HG03025 (cell line): ENCODE measurements at regions not wholly inside any gene's neighbourhood (a gene's known extent, or its start where the extent isn't known, plus 50 kb on each side); places are given as distances from the start of the nearest gene placed in this dataset.
A peak's percentile ranks its signal among the peaks of the same experiment; 100 is the strongest.
"Not testable (repeated sequence)": the region's sequence is repeated elsewhere in the genome, so short reads cannot be mapped to it uniquely, and the experiment has no call there.

Source experiments
- ATAC-seq: cut with Tn5 transposase; IDR thresholded peaks from one replicate; pipeline ENCODE4 v1.9.1; 2021; ENCODE audit warnings: mild to moderate bottlenecking, moderate library complexity; ENCODE audit not compliant: unreplicated experiment, low FRiP score

GRCh38 chr6:74451953-74452352 lies 753.9 kb downstream of the COL12A1 start:
- ATAC-seq = no peak

GRCh38 chr6:74448850-74449249 lies 752.8 kb downstream of the CD109 start:
- ATAC-seq = no peak

GRCh38 chr6:74447013-74447412 lies 751.0 kb downstream of the CD109 start:
- ATAC-seq = no peak

- no peak for ATAC-seq
These were observed 743.3 kb downstream of the CD109 start for GRCh38 chr6:74439123-74439811.

- ATAC-seq = not testable (repeated sequence)
These were observed 742.4 kb downstream of the CD109 start for GRCh38 chr6:74438395-74438794.

- no peak for ATAC-seq
These were observed 738.2 kb downstream of the CD109 start for GRCh38 chr6:74434171-74434570.

GRCh38 chr6:74431873-74432580 lies 736.0 kb downstream of the CD109 start:
- ATAC-seq = no peak

GRCh38 chr6:74420221-74420620 lies 724.2 kb downstream of the CD109 start:
- no peak for ATAC-seq

GRCh38 chr6:74415056-74415455 lies 719.1 kb downstream of the CD109 start:
- no peak for ATAC-seq

GRCh38 chr6:74410630-74411029 lies 714.6 kb downstream of the CD109 start:
- no peak for ATAC-seq

GRCh38 chr6:74409447-74409846 lies 713.4 kb downstream of the CD109 start:
- ATAC-seq = peak; percentile 63

GRCh38 chr6:74408844-74409243 lies 712.8 kb downstream of the CD109 start:
- no peak for ATAC-seq

- no peak for ATAC-seq
These were observed 708.4 kb downstream of the CD109 start for GRCh38 chr6:74404366-74404765.

GRCh38 chr6:74402781-74403180 lies 706.8 kb downstream of the CD109 start:
- no peak for ATAC-seq

- ATAC-seq = not testable (repeated sequence)
These were observed 682.4 kb downstream of the CD109 start for GRCh38 chr6:74378437-74378836.

GRCh38 chr6:74369556-74369993 lies 673.6 kb downstream of the CD109 start:
- no peak for ATAC-seq

- ATAC-seq = no peak
These were observed 672.7 kb downstream of the CD109 start for GRCh38 chr6:74368746-74369145.

GRCh38 chr6:74366634-74367033 lies 670.6 kb downstream of the CD109 start:
- ATAC-seq = no peak

GRCh38 chr6:74362391-74362790 lies 666.4 kb downstream of the CD109 start:
- no peak for ATAC-seq

GRCh38 chr6:74357321-74357720 lies 661.3 kb downstream of the CD109 start:
- no peak for ATAC-seq

GRCh38 chr6:74356391-74356790 lies 660.4 kb downstream of the CD109 start:
- ATAC-seq = no peak

- no peak for ATAC-seq
These were observed 651.0 kb downstream of the CD109 start for GRCh38 chr6:74346936-74347535.
